Esophagus mucosa (tissue), 1 donor: ENCODE measurements at regions not wholly inside any gene's neighbourhood (a gene's known extent, or its start where the extent isn't known, plus 50 kb on each side); places are given as distances from the start of the nearest gene placed in this dataset.
A peak's percentile ranks its signal among the peaks of the same experiment; 100 is the strongest.

Experiments used
- ATAC-seq: fragments of 200-7000 bp; cut with Tn5 transposase; one replicate; pipeline ENCODE4 v1.9.1; 2020
- donor health status: DM: yes; HTN: yes; CAD: no.

GRCh38 chr7:54810401-54810800 lies 51.4 kb upstream of the SEC61G start:
- no peak for ATAC-seq

GRCh38 chr7:54811041-54811845 lies 52.2 kb upstream of the SEC61G start:
- no peak for ATAC-seq

GRCh38 chr7:54811846-54812254 lies 52.8 kb upstream of the SEC61G start:
- no peak for ATAC-seq

- no peak for ATAC-seq
Observed at GRCh38 chr7:54812756-54813322, 53.8 kb upstream of the SEC61G start.

- no peak for ATAC-seq
Observed at GRCh38 chr7:54813398-54813797, 54.4 kb upstream of the SEC61G start.

GRCh38 chr7:54814401-54814800 lies 55.4 kb upstream of the SEC61G start:
- no peak for ATAC-seq

- ATAC-seq = no peak
Observed at GRCh38 chr7:54817152-54817551, 58.1 kb upstream of the SEC61G start.

GRCh38 chr7:54823776-54824175 lies 64.8 kb upstream of the SEC61G start:
- ATAC-seq = no peak

- no peak for ATAC-seq
Observed at GRCh38 chr7:54824655-54825054, 65.6 kb upstream of the SEC61G start.

- ATAC-seq = no peak
Observed at GRCh38 chr7:54825368-54825767, 66.4 kb upstream of the SEC61G start.

- no peak for ATAC-seq
Observed at GRCh38 chr7:54827734-54828133, 68.7 kb upstream of the SEC61G start.

GRCh38 chr7:54831046-54831643 lies 72.1 kb upstream of the SEC61G start:
- ATAC-seq = peak; percentile 82

- ATAC-seq = peak; percentile 98
Observed at GRCh38 chr7:54831644-54832095, 72.7 kb upstream of the SEC61G start.

GRCh38 chr7:54833001-54833467 lies 74.0 kb upstream of the SEC61G start:
- ATAC-seq = no peak

- ATAC-seq = no peak
Observed at GRCh38 chr7:54837168-54837567, 78.2 kb upstream of the SEC61G start.

GRCh38 chr7:54837761-54838160 lies 78.8 kb upstream of the SEC61G start:
- ATAC-seq = no peak

GRCh38 chr7:54838175-54838910 lies 79.3 kb upstream of the SEC61G start:
- no peak for ATAC-seq

- peak; percentile 94 for ATAC-seq
Observed at GRCh38 chr7:54839575-54840213, 80.7 kb upstream of the SEC61G start.

GRCh38 chr7:54841772-54842697 lies 83.0 kb upstream of the SEC61G start:
- no peak for ATAC-seq

- ATAC-seq = peak; percentile 68
Observed at GRCh38 chr7:54843841-54844355, 84.9 kb upstream of the SEC61G start.

GRCh38 chr7:54846273-54846672 lies 87.3 kb upstream of the SEC61G start:
- ATAC-seq = no peak
